Stimulated activated CD4-positive, alpha-beta T cell treated with anti-CD3 and anti-CD28 coated beads, TNF-alpha, amount 100 ng/mL, for 4 hours (primary cell): ENCODE measurements at regions not wholly inside any gene's neighbourhood (a gene's known extent, or its start where the extent isn't known, plus 50 kb on each side); places are given as distances from the start of the nearest gene placed in this dataset.

Experiments
- DNase-seq, 3 experiments: peaks; one replicate each; pipeline ENCODE4 v3.0.0-alpha.2; 2020; ENCODE audit warnings: low read depth in 3 of 3

GRCh38 chr5:152337484-152337883, 67.6 kb downstream of the NMUR2 start:
- DNase-seq: no peak

GRCh38 chr5:152335461-152335860, 69.6 kb downstream of the NMUR2 start:
- DNase-seq: no peak

DNA sequence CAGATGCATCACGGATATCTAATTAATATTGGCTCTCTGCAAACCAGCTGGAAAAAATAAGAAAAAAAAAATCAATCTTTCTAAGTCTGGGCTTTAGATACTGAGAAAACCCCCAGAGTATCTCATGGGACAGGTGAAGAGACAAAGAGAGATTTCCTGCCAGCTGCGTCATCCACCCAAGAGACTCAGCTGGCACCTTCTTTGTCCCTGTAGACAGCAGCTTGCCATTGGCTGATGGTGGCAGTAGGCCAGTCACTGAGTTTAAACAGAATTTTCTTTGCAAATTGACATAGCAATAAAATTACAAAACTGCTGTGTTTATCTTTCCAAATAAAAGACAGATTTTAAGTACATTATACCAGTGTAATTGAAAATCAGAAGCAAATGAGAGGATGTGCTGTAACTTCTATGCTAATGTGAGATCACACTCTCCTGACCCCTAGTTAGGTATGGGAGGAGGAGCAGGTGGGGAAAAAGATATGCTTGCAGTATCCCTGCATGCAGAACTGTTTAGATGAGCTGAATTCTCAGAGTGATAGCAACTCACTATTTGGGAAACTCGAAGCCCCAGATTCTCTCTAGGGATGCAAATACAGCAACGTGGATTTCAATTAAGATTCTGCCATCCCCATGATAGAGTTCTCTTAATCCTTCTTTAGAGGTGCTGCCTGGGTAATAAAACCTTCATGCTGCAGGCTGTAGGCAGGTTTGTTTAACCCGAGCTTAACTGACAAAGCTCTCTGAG, 72.2 kb downstream of the NMUR2 start:
- no peak for DNase-seq

- no peak for DNase-seq
These were observed 73.4 kb downstream of the NMUR2 start for GRCh38 chr5:152331718-152332117.

DNA sequence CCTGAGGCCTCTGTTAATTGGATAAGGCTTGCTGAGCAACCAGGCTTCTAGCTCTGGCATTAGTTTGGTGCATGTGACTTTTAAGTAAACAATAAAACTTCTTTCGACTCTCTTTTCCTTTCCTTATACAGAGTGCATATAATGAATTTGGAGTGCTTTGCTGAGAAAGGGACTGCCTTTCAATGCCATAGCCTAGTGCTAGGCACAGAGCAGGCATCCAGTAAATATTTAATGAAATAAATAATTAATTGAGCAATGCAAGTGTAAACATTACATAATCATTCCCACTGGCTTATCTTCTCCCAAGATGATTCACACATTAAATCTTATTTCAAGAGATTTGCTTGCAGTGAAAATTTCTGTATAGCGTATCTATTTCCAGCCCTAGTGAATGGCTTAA, 74.1 kb downstream of the NMUR2 start:
- DNase-seq: no peak

- no peak for DNase-seq
These were observed 75.3 kb downstream of the NMUR2 start for GRCh38 chr5:152329761-152330283.

DNA sequence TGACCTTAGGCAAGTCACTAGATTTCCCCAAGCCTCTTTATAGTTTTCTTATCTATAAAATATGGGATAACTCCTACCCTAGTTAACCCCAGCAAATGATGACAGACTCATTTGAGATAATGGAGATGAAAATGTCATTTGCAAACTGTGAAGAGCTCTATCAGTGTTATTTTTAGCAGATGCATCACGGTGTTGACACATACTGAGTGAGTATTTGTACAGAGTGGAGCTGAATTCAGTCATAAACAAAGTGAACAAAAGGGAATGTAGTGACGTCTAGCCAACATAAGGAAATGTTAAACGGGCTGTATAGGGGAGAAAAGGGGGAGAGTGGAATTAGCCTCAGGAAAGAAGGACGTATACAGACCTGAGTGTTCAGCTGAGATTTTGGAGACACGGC, 75.9 kb downstream of the NMUR2 start:
- no peak for DNase-seq

GRCh38 chr5:152315942-152316341, 89.1 kb downstream of the NMUR2 start:
- no peak for DNase-seq

GRCh38 chr5:152314196-152314829, 90.8 kb downstream of the NMUR2 start:
- no peak for DNase-seq

GRCh38 chr5:152309926-152310450, 95.1 kb downstream of the NMUR2 start:
- no peak for DNase-seq

DNA sequence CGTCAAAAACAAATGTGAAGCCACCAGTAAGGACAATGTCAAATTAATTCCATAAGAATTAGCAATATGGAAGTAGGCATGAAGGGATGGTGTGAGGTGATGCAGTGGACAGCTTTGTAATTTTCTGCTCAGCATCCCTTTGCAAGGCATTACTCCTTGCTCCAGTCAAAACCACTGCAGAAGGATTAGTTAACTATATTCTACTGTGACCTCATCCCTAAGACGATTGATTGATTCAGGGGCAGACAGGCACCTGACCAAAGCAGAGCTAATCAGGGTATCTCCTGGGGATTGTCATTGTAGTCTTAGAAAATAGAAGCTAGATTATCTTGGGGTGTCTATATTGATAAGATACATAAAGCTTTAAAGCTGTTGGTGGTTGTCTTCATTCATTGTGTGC, 98.7 kb downstream of the NMUR2 start:
- no peak for DNase-seq

- no peak for DNase-seq
These were observed 99.6 kb downstream of the NMUR2 start for GRCh38 chr5:152305525-152305924.

DNA sequence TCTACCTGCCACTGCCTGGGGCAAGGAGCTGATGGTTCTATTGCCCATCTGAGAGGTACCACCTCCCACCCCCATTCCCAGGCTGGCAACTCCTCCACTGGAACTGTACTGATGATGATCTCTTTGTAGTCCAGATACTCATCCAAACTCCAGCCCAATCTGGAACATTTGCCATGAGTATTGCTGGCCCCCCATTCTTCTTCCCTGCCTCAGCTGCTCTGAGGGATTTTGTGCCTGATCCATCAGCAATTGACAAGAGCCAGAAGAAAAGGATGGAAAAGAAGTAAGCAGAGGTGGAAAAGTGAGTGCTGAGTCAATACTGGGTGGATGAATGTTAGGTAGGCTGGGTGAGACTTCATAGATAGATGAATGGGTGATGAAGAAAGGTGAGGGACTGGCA, 101.2 kb downstream of the NMUR2 start:
- DNase-seq: no peak

- no peak for DNase-seq
These were observed 107.2 kb downstream of the NMUR2 start for GRCh38 chr5:152297866-152298265.

- no peak for DNase-seq
These were observed 111.9 kb downstream of the NMUR2 start for GRCh38 chr5:152293189-152293588.

GRCh38 chr5:152290181-152290580, 114.9 kb downstream of the NMUR2 start:
- no peak for DNase-seq

DNA sequence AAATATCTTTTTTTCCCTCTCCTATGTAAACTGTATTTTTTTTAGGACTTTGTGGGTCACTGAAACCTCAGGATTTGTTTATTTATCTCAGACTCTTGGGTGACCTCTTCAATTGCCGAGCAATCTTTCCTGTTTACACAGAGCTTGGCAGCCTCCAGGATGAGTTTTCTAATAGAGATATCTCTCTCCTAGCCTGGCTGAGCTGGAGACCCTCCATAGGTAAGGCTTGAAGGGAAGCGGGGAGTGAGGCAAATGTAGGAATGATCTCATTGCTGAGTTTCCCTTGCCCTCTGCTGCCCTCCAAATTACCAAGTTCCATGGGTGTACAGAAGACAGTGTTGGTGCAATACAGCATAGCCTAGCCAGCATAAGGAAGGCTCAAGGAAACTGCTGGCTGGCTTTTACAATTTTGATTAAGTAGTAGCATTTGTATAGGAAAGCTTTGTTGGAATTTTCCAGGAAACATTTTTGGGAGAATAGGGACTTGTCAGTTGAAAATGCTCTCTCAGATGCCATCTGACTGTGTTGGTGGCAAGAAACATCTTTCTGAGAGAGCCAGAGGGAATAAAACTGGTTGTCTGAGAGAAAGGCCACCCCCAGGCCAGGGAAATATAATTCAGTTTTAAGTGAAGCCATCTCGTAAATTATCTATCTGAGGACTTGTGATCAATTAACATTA, 116.0 kb downstream of the NMUR2 start:
- DNase-seq: no peak

GRCh38 chr5:152288499-152288898, 116.6 kb downstream of the NMUR2 start:
- no peak for DNase-seq

DNA sequence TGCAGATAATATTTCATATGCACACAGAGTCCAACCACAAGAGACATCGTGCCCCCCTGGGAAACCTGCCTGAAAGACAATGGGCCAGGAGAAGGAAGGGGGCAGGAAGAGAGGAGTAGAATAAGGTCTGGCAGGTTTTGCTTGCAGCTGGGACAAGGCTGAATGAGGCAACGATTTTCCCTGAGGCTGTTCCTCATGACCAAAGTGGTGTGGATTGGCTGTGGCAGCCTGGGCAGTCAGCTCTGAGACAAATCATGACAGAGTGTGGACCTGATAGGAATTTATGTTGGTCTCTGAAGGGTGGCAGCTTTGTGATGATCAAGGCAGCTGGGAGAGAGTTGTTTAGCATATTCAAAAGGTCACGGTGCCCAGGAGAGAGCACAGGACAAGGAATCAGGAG, 119.3 kb downstream of the NMUR2 start:
- no peak for DNase-seq

DNA sequence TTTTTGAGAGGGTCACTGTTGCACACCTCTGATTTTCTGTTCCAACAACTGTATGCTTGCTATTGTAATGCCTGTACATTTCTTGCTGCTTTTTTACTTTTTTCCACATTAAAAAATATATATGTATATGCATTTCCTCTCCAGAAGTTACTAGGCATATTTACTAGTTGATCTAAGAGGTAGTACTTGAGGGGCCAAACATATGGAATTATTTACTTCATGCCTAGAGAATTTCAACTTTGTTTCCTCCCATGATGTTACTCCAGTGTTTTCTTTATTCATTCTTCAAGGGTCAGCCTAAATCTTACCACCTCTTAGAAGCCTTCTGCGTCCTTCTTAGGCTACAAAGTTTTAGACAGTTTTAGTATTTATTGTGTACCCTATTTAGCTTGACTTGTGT, 122.7 kb downstream of the NMUR2 start:
- DNase-seq: no peak

GRCh38 chr5:152277936-152278335, 127.1 kb downstream of the NMUR2 start:
- no peak for DNase-seq

- no peak for DNase-seq
These were observed 130.9 kb downstream of the NMUR2 start for GRCh38 chr5:152274224-152274623.

GRCh38 chr5:152271420-152271819, 133.7 kb downstream of the NMUR2 start:
- DNase-seq: no peak
